Limb (tissue), 2 donors: ENCODE measurements at regions not wholly inside any gene's neighbourhood (a gene's known extent, or its start where the extent isn't known, plus 50 kb on each side); places are given as distances from the start of the nearest gene placed in this dataset.

ENCODE experiments used
- DNase-seq, 2 donors: peaks; one replicate each; pipeline ENCODE4 v3.0.0-alpha.2; 2016; ENCODE audit errors: extremely low spot score in 2 of 2

DNA sequence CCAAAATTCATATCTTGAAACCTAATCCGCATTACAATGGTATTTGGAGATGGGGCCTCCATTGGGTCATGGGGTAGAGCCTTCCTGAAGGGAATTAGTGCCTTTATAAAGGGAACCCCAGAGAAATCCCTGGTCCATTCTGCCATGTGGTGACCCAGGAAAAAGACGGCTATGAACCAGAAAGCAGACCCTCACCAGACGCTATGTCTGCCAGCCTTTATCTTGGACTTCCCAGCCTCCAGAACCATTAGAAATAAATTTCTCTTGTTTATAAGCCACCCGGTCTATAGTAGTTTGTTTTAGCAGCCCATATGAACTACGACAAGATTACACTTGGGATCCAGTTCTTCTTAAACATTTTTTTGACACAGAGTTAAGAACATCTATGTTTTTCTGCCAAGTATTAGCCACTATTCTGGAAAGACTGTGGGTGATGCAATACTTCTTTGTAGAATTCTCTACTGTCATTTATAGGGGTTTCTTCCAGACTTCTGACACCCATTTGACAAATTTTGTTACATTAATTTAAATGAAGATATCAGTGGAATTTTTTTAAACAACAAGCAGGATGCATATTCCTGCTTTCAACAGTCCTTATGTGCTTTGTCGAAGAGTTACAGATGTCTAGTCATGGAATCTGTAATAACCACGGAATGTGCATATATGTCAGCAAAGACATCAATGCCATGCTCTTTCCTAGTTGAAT, 572.4 kb downstream of the NR2F1-AS1 start:
- DNase-seq: no peak

DNA sequence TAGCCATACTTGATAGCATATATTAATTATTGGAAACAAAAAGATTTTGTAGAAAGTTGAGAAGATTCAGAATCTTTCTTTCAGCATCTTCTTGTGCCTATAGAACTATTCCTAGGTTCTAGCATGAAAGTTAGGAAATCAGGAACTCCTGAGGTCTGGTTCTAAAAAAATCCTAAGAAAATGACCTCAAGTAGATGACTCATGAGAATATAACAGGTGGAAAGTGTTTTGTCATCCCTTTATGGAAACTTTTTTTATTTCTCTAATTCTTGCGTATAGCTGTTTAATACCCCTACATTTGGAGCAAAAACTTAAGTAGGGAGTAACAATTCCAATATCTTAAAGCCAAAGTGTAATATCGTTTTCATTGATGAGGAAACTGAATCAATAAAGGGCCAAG, 574.1 kb downstream of the NR2F1-AS1 start:
- DNase-seq: no peak

DNA sequence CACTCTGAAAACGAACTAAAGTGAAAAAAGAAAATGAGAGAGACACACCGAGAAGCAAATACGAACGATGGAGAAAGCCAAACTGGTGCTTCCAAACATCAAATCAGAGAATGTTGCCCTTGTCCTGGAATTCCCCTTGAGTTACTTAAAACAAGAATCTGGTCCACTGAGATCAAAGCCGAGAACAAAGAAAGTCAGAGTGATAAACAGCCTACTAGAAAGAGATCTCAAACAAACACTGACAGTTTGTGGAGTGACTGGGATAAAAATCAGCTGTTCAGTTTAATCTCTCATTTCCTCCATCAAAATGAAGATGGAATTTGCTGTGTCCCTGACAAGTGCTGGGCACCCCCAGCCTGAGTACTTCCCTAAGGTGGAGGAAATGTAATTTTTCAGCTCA, 582.6 kb downstream of the NR2F1-AS1 start:
- DNase-seq: no peak

DNA sequence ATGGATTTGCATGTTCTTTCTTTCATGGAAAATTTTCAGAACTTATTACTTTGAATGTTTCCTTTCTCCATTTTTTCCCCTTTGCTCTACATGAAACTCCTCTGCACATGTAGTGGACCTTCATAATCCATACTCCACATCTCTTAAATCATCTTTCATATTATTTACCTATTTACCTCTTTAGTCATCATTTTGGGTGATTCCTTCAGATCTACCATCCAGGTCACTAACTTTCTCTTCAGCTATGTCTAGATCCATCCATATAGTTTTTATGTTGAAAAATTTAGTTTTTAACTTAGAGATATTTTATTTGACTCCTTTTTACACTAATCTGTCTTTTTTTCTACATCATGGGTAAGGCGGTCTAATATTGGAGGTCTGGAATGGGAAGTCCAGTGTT, 586.6 kb downstream of the NR2F1-AS1 start:
- no peak for DNase-seq

GRCh38 chr5:92992073-92992472, 588.9 kb downstream of the NR2F1-AS1 start:
- DNase-seq: no peak

GRCh38 chr5:92991581-92992067, 589.4 kb downstream of the NR2F1-AS1 start:
- DNase-seq: no peak

GRCh38 chr5:92990771-92991170, 590.2 kb downstream of the NR2F1-AS1 start:
- no peak for DNase-seq

DNA sequence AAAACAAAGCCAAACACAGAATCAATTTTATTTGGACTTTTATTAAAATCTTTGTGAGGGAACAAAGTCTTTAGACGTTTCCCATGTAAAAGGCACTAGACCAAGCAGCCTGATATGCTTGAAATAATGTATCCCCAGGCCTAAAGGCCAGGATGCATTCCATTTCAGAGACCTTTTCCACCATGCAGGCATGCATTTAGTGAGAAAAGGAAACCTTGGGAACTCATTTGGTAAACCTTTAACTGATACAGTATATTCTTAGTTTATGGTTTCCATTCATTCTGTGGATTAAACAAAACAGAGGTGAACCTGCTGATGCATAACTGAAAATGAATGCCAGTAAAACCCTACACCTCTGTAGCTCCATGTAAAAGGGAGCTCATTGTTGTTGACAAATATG, 600.0 kb downstream of the NR2F1-AS1 start:
- no peak for DNase-seq

GRCh38 chr5:92980491-92980890, 600.5 kb downstream of the NR2F1-AS1 start:
- no peak for DNase-seq

DNA sequence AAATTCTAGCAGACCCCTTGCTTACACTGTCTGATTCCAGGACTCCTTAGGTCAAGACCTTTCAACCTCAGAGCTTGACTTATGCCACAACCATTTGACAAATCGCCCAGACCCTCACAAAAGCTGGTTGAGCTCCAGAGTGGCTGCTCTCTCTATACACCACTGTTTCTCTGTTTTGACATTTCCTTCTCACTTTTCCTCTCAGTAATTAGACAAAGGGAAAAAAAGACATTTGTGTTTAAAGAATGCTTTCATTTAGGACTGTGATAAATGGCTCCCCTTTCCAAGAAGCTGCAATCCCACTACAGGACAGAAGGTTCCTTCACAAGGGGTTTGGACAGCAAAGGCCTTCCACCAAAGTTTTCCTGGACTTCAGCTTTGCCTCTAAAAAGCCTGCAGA, 601.3 kb downstream of the NR2F1-AS1 start:
- DNase-seq: no peak

DNA sequence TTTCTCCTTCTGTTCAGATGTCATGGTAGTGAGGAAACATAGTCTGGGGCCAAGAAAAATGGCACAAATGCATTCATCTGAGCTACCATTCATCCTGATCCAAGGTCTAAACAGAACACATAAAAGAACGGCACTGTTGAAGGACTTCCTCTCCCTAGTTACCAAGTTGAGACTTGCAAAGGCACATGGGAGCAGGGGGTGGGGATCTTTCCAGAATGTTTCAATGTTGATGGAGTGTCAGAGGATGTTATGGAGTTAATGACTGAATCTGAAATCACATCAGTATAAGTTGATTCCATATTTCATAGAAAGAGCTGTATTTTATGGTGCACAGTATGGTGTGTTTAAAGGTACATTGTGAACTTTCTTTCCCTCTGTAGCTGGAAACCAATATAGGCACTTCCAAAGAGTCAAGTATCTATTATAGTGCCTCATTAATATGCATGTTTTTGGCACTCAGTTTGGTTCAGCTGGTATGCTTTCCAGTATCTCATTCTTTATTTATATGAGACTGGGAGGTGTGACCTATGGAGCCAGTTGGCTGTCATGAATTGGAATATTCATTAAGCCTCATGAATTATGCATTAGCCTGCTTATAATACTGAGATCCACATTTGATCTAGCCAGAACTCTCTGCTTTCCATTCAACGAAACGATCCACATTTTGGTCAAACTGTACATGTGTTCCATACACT, 603.0 kb downstream of the NR2F1-AS1 start:
- no peak for DNase-seq

- DNase-seq: no peak
Observed at GRCh38 chr5:92976156-92976555, 604.9 kb downstream of the NR2F1-AS1 start.

DNA sequence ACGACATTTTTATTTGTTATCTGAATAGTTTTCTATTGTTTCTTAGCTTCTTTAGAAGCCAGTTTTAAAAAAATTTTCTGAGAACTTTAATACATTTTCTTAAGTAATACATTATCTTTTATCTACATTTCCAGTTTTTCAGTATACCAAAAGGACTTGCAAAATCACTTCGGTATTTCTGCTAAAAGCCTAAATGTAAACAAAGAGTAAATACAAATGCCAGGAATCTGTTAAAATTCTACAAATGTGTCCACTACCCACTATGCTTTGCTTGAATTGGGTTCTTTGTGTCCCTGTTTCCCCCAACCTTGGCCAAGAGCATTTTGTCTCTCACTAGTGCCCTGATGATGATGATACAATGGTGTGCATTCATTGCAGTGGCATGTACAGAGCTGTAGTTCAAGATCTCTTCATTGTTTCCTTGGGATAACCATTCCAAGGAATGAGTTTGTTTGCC, 611.2 kb downstream of the NR2F1-AS1 start:
- no peak for DNase-seq

GRCh38 chr5:92969191-92969780, 611.7 kb downstream of the NR2F1-AS1 start:
- DNase-seq: no peak

DNA sequence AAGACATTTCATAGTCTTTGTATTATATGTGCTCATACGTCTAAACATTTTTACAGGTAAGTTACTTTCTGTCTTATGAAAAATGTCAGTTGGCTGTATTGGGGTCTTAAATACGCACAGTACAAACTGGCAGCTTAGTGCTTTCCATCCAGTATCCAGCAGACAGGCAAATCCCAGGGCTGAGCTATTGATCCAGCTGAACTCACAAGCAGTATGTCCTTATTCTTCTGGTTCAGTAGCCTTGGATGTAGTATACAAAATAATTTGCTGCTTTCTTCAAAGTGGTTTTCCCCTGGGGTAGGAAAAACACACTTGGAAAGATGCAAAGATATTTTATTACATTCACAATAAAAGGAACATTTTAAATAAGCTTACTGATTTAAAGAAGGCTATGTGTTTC, 617.2 kb downstream of the NR2F1-AS1 start:
- no peak for DNase-seq

GRCh38 chr5:92962752-92963151, 618.3 kb downstream of the NR2F1-AS1 start:
- peak in 1 of 2 donors; percentile 40 for DNase-seq

- DNase-seq: no peak
Observed at GRCh38 chr5:92956886-92957285, 624.1 kb downstream of the NR2F1-AS1 start.

DNA sequence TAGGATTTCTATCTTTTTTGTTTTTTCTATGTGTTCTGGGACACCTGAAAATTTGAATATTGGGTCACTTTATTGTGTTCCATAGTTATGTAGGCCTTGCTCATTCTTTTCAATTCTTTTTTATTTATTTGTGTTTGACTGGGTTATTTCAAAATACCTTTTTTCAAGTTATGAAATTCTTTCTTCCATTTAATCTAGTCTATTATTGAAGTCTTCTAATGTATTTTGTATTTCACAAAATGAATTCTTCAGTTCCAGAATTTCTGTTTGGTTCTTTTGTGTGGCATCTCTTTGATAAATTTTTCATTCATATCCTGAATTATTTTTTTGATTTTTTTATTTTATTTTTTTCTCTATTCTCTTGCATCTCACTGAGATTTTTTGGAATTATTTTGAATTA, 628.8 kb downstream of the NR2F1-AS1 start:
- no peak for DNase-seq

GRCh38 chr5:92951746-92952145, 629.3 kb downstream of the NR2F1-AS1 start:
- no peak for DNase-seq

- no peak for DNase-seq
Observed at GRCh38 chr5:92946546-92946945, 634.5 kb downstream of the NR2F1-AS1 start.

GRCh38 chr5:92945605-92946097, 635.4 kb downstream of the NR2F1-AS1 start:
- DNase-seq: no peak

DNA sequence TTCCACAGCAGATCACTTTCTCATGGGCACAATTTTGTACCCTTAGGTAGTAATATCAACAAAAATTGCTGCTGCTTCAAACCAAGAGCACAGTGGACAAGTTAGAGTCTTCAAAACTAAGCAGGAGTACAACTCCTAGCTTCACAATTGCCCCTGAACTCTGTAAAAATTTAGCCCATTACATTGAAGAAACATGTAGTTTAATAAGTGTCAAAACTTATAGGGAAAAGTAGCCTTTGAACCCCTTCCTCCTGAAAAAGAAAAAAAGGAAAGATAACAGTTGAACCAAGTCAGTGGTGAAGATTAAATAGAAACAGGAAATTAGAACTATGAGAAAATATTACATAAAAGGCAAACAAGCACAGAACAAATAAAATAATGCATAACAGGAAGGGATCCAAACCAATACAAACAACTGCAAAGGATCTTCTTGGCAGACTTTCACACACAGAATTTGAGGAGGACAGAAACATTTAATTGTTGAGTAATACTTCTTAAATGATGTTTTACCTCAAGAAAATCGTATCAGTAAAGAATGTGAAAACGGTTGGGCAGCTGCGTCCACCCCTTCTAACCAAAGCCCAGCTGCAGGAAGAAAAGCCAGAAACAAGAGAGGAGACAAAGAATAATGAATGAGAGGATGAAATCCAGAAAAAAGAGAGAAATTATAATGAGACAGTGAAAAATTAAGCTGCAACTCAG, 636.0 kb downstream of the NR2F1-AS1 start:
- no peak for DNase-seq
